Lower lobe of right lung (tissue), 2 donors: ENCODE measurements at regions not wholly inside any gene's neighbourhood (a gene's known extent, or its start where the extent isn't known, plus 50 kb on each side); places are given as distances from the start of the nearest gene placed in this dataset.

ENCODE experiments used
- ATAC-seq, 2 donors: fragments of 200-7000 bp; cut with Tn5 transposase; one replicate each; pipeline ENCODE4 v1.9.1; 2020 to 2022; ENCODE audit warnings: mild to moderate bottlenecking in 2 of 2, moderate library complexity in 2 of 2
- DNase-seq: peaks from one replicate; pipeline ENCODE4 v3.0.0-alpha.2; 2020
- H3K27ac ChIP-seq: fragments of 200-600 bp; one replicate; pipeline ENCODE4 v1.8.0; 2022
- H3K27me3 ChIP-seq: fragments of 200-600 bp; one replicate; pipeline ENCODE4 v1.8.0; 2022; ENCODE audit warnings: low read depth
- H3K36me3 ChIP-seq: fragments of 200-600 bp; one replicate; pipeline ENCODE4 v1.8.0; 2022; ENCODE audit warnings: mild to moderate bottlenecking
- H3K4me1 ChIP-seq: fragments of 200-600 bp; one replicate; pipeline ENCODE4 v1.8.0; 2022
- H3K4me3 ChIP-seq: fragments of 200-600 bp; one replicate; pipeline ENCODE4 v1.8.0; 2022; ENCODE audit warnings: mild to moderate bottlenecking
- H3K9me3 ChIP-seq: fragments of 200-600 bp; one replicate; pipeline ENCODE4 v1.8.0; 2022
- CTCF ChIP-seq: fragments of 200-600 bp; IDR thresholded peaks from one replicate; pipeline ENCODE4 v1.8.0; 2022; ENCODE audit warnings: antibody characterized with exemption, mild to moderate bottlenecking
- intact Hi-C: fragments of 100-400 bp; cut with DNase I; formaldehyde crosslinking; loops from one replicate; pipeline ENCODE4 v1.11.0; 2022
- donor health status: DM: no; HTN: yes; CAD: no; lungs with severe emphysema.

- H3K27ac ChIP-seq = no peak overlapping the region
- ATAC-seq (no peak), DNase-seq (no peak)
- no peaks in the 10 kb centered on the region for H3K27me3 ChIP-seq
- no peak for TF ChIP-seq CTCF
- no peak overlapping the region for H3K4me3 ChIP-seq
- no peaks in the 10 kb centered on the region for H3K4me1 ChIP-seq
- intact Hi-C loops = no loop called here
- H3K9me3 ChIP-seq = no peaks in the 10 kb centered on the region
- H3K36me3 ChIP-seq = no peaks in the 10 kb centered on the region
Observed at GRCh38 chr6:71130277-71130676, 158.3 kb upstream of the OGFRL1 start.

GRCh38 chr6:71134929-71135642 is 153.5 kb upstream of the OGFRL1 start:
- no peak for ATAC-seq
- Histone ChIP-seq H3K4me1 (no peaks in the 10 kb centered on the region), H3K27ac (no peak overlapping the region), H3K36me3 (no peaks in the 10 kb centered on the region), H3K27me3 (no peaks in the 10 kb centered on the region), H3K4me3 (no peak overlapping the region), H3K9me3 (no peaks in the 10 kb centered on the region)
- no peak for TF ChIP-seq CTCF
- DNase-seq = no peak
- intact Hi-C loops = no loop called here

GRCh38 chr6:71137973-71138372 is 150.6 kb upstream of the OGFRL1 start:
- Histone ChIP-seq H3K36me3 (no peaks in the 10 kb centered on the region), H3K4me3 (no peak overlapping the region), H3K4me1 (no peaks in the 10 kb centered on the region), H3K27me3 (no peaks in the 10 kb centered on the region), H3K27ac (no peak overlapping the region), H3K9me3 (no peaks in the 10 kb centered on the region)
- intact Hi-C loops = no loop called here
- no peak for TF ChIP-seq CTCF
- no peak for ATAC-seq
- DNase-seq = no peak

- DNase-seq = no peak
- Histone ChIP-seq H3K4me3 (no peak overlapping the region), H3K9me3 (no peaks in the 10 kb centered on the region), H3K27me3 (no peaks in the 10 kb centered on the region), H3K4me1 (no peaks in the 10 kb centered on the region), H3K27ac (no peak overlapping the region), H3K36me3 (no peaks in the 10 kb centered on the region)
- no peak for ATAC-seq
- TF ChIP-seq CTCF = no peak
- intact Hi-C loops = no loop called here
Observed at GRCh38 chr6:71138376-71138775, 150.2 kb upstream of the OGFRL1 start.

GRCh38 chr6:71139249-71139648 is 149.4 kb upstream of the OGFRL1 start:
- Histone ChIP-seq H3K4me1 (no peaks in the 10 kb centered on the region), H3K27me3 (no peaks in the 10 kb centered on the region), H3K27ac (no peak overlapping the region), H3K9me3 (no peaks in the 10 kb centered on the region), H3K36me3 (no peaks in the 10 kb centered on the region), H3K4me3 (no peak overlapping the region)
- ATAC-seq = peak in 1 of 2 donors; percentile 34
- intact Hi-C loops = no loop called here
- TF ChIP-seq CTCF = no peak
- DNase-seq = no peak
